Caco-2 (cell line): ENCODE measurements at regions not wholly inside any gene's neighbourhood (a gene's known extent, or its start where the extent isn't known, plus 50 kb on each side); places are given as distances from the start of the nearest gene placed in this dataset.

Experiments
- BruUV-seq: library from RNA; stranded (reverse); fragments of 400-500 nt; replicated peaks from 2 replicates; lab custom pipeline; 2021; lab: Mats Ljungman, UMichigan
- CTCF ChIA-PET: fragments of 300-600 bp; sonication (Branson Sonifier 250); formaldehyde crosslinking; loops from one replicate; lab custom pipeline; 2022; ENCODE audit warnings: antibody characterized with exemption; lab: Charles Lee
- POLR2A ChIA-PET: fragments of 300-600 bp; sonication (Branson Sonifier 250); formaldehyde crosslinking; loops from one replicate; lab custom pipeline; 2022; ENCODE audit warnings: antibody characterized with exemption; lab: Charles Lee
- DNase-seq, 2 experiments: peaks; one replicate each; pipeline versions ENCODE4 v3.0.0 to v3.0.0-alpha.2; 2020 to 2022
- H3K27me3 ChIP-seq: replicated peaks from 2 replicates; pipeline ENCODE4 v1.6.0; 2011; ENCODE audit warnings: low read length; ENCODE audit not compliant: control insufficient read depth, insufficient read depth
- H3K36me3 ChIP-seq: 2 replicates; pipeline ENCODE4 v1.5.1; 2011; ENCODE audit warnings: low read length; ENCODE audit not compliant: control insufficient read depth, insufficient read depth
- H3K4me1 ChIP-seq: fragments of 250-450 bp; sonication (Bioruptor Pico); 2 replicates; pipeline ENCODE4 v1.5.1; 2020; ENCODE audit warnings: mild to moderate bottlenecking
- H3K4me3 ChIP-seq: 2 replicates; pipeline ENCODE4 v1.5.1; 2011; ENCODE audit warnings: low read depth, mild to moderate bottlenecking, control low read depth, low read length
- H3K9me3 ChIP-seq: fragments of 250-450 bp; sonication (Bioruptor Pico); 2 replicates; pipeline ENCODE4 v1.5.1; 2020; ENCODE audit warnings: mild to moderate bottlenecking, moderate library complexity
- H3K27ac Mint-ChIP-seq: one replicate; pipeline ENCODE4 v1.8.0; 2022; ENCODE audit warnings: mixed read lengths; ENCODE audit not compliant: unreplicated experiment
- H3K27me3 Mint-ChIP-seq: one replicate; pipeline ENCODE4 v1.8.0; 2022; ENCODE audit warnings: mixed read lengths; ENCODE audit not compliant: insufficient read depth, unreplicated experiment
- H3K36me3 Mint-ChIP-seq: one replicate; pipeline ENCODE4 v1.8.0; 2022; ENCODE audit warnings: mild to moderate bottlenecking, mixed read lengths; ENCODE audit not compliant: insufficient read depth, unreplicated experiment
- H3K4me1 Mint-ChIP-seq: one replicate; pipeline ENCODE4 v1.8.0; 2022; ENCODE audit warnings: low read depth, mixed read lengths; ENCODE audit not compliant: unreplicated experiment
- H3K4me3 Mint-ChIP-seq: one replicate; pipeline ENCODE4 v1.8.0; 2022; ENCODE audit warnings: mild to moderate bottlenecking, moderate library complexity, mixed read lengths; ENCODE audit not compliant: unreplicated experiment
- H3K9me3 Mint-ChIP-seq: one replicate; pipeline ENCODE4 v1.8.0; 2022; ENCODE audit warnings: mixed read lengths; ENCODE audit not compliant: unreplicated experiment
- intact Hi-C: fragments of 100-400 bp; cut with micrococcal nuclease; formaldehyde crosslinking; loops from one replicate; pipeline ENCODE4 v1.10.0; 2022; ENCODE audit not compliant: unreplicated experiment
- TF ChIP-seq, protein P1 (sequence below), 2 experiments: fragments of 200-600 bp in 1 of 2; IDR thresholded peaks; 1 replicate in 1 of 2; 2 replicates in 1 of 2; pipeline versions ENCODE4 v1.5.1 to v1.8.0; 2011 to 2022; ENCODE audit warnings: antibody characterized with exemption in 1 of 2, control low read depth in 1 of 2, inconsistent platforms in 1 of 2, low read depth in 1 of 2, low read length in 1 of 2, mild to moderate bottlenecking in 1 of 2, moderate library complexity in 1 of 2; ENCODE audit not compliant: insufficient read depth in 1 of 2, severe bottlenecking in 1 of 2, unreplicated experiment in 1 of 2

DNA sequence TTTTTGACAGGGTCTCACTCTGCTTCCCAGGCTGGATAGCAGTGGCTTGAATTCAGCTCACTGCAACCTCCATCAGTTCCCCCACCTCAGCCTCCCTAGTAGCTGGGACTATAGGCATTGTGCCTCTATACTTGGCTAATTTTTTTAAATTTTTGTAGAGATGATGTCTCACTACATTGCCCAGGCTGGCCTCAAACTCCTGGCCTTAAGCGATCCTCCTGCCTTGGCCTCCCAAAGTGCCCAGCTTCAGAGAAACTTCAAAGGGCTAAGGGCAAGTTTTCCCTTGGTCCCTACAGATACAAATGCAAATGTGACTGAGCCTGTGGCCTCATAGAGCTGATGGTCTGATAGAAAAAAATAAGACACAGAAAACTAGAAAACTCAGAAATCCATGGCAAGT lies 52.9 kb upstream of the PRRC2C start:
- Mint-ChIP-seq H3K27ac (no peak overlapping the region), H3K9me3 (peaks cover 18% of the 10 kb centered on the region), H3K4me3 (no peak overlapping the region), H3K27me3 (no peaks in the 10 kb centered on the region), H3K4me1 (peaks cover 16% of the 10 kb centered on the region), H3K36me3 (no peaks in the 10 kb centered on the region)
- H3K4me3 ChIP-seq: no peak overlapping the region
- intact Hi-C loops: no loop called here
- no peak for DNase-seq
- ChIA-PET CTCF (no interaction called here), POLR2A (no interaction called here)
- TF ChIP-seq, protein P1, sequence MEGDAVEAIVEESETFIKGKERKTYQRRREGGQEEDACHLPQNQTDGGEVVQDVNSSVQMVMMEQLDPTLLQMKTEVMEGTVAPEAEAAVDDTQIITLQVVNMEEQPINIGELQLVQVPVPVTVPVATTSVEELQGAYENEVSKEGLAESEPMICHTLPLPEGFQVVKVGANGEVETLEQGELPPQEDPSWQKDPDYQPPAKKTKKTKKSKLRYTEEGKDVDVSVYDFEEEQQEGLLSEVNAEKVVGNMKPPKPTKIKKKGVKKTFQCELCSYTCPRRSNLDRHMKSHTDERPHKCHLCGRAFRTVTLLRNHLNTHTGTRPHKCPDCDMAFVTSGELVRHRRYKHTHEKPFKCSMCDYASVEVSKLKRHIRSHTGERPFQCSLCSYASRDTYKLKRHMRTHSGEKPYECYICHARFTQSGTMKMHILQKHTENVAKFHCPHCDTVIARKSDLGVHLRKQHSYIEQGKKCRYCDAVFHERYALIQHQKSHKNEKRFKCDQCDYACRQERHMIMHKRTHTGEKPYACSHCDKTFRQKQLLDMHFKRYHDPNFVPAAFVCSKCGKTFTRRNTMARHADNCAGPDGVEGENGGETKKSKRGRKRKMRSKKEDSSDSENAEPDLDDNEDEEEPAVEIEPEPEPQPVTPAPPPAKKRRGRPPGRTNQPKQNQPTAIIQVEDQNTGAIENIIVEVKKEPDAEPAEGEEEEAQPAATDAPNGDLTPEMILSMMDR (IDR thresholded peaks at IDR 0.05; ENCODE audit: insufficient read depth in 1 of 2, low read depth in 1 of 2, low read length in 1 of 2, severe bottlenecking in 1 of 2, unreplicated experiment in 1 of 2): no peak
- no peaks in the 10 kb centered on the region for H3K36me3 ChIP-seq
- no peaks in the 10 kb centered on the region for H3K4me1 ChIP-seq
- no peaks in the 10 kb centered on the region for H3K9me3 ChIP-seq
- no peaks in the 10 kb centered on the region for H3K27me3 ChIP-seq
- no TSS peak for BruUV-seq

DNA sequence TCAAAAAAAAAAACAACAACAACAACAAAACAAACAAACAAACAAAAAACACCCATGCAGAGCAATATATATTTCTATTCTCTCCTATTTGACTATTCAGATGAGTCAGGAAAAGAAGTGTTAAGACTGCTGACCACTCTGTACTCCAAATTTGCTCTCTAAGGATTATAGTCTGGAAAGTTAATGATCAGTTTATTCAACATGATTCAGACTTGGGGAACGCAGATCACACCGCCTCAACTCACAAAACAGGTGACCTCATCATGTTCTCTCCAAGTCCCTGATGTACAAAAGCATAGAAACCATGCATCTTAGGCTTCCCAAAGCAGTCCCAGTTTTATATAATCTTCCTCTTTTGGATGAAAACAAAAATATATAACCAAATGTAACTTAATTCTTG lies 51.9 kb upstream of the PRRC2C start:
- no TSS peak for BruUV-seq
- Histone ChIP-seq H3K36me3 (no peaks in the 10 kb centered on the region), H3K4me1 (no peaks in the 10 kb centered on the region), H3K4me3 (no peak overlapping the region), H3K9me3 (no peaks in the 10 kb centered on the region), H3K27me3 (no peaks in the 10 kb centered on the region)
- DNase-seq: no peak
- intact Hi-C loops: no loop called here
- peaks cover 16% of the 10 kb centered on the region for H3K4me1 Mint-ChIP-seq
- no peak overlapping the region for H3K27ac Mint-ChIP-seq
- no peaks in the 10 kb centered on the region for H3K36me3 Mint-ChIP-seq
- H3K9me3 Mint-ChIP-seq: peaks cover 18% of the 10 kb centered on the region
- CTCF ChIA-PET: no interaction called here
- no peak overlapping the region for H3K4me3 Mint-ChIP-seq
- no peaks in the 10 kb centered on the region for H3K27me3 Mint-ChIP-seq
- TF ChIP-seq, protein P1 (IDR thresholded peaks at IDR 0.05; ENCODE audit: insufficient read depth in 1 of 2, low read depth in 1 of 2, low read length in 1 of 2, severe bottlenecking in 1 of 2, unreplicated experiment in 1 of 2): no peak
- POLR2A ChIA-PET: no interaction called here

DNA sequence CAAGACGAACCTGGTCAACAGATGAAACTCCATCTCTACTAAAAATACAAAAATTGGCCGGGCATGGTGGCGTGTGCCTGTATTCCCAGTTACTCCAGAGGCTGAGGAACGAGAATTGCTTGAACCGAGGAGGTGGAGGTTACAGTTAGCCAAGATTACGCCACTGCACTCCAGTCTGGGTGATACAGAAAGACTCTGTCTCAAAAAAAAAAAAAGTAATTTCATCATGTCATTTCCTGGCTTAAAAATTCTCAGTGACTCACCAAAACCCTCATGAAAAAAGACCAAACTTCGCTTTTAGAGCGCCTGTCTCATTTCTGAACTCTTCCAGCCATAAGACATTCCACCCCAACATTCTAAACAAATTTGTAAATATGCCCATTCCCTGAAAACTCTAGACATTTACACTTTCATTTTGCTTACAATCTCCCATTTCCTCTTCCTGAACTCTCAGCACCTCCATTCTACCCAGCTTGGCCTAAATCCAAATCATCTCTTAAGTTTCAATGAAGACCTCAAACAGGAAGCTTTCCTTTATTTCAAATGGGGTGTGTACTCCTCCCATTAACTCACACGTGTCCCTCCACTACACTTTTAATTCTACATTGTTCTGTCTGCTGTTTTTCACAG lies 50.5 kb upstream of the PRRC2C start:
- POLR2A ChIA-PET: no interaction called here
- no peaks in the 10 kb centered on the region for H3K36me3 ChIP-seq
- no peaks in the 10 kb centered on the region for H3K27me3 Mint-ChIP-seq
- H3K4me3 ChIP-seq: no peak overlapping the region
- H3K4me3 Mint-ChIP-seq: no peak overlapping the region
- no peak for DNase-seq
- TF ChIP-seq, protein P1 (IDR thresholded peaks at IDR 0.05; ENCODE audit: insufficient read depth in 1 of 2, low read depth in 1 of 2, low read length in 1 of 2, severe bottlenecking in 1 of 2, unreplicated experiment in 1 of 2): no peak
- peaks cover 8% of the 10 kb centered on the region for H3K9me3 Mint-ChIP-seq
- H3K4me1 ChIP-seq: no peaks in the 10 kb centered on the region
- no TSS peak for BruUV-seq
- H3K27ac Mint-ChIP-seq: no peak overlapping the region
- CTCF ChIA-PET: no interaction called here
- no peaks in the 10 kb centered on the region for H3K36me3 Mint-ChIP-seq
- no peaks in the 10 kb centered on the region for H3K27me3 ChIP-seq
- peaks cover 16% of the 10 kb centered on the region for H3K4me1 Mint-ChIP-seq
- intact Hi-C loops: no loop called here
- no peaks in the 10 kb centered on the region for H3K9me3 ChIP-seq
